Kidney epithelial cell (primary cell): ENCODE measurements at regions not wholly inside any gene's neighbourhood (a gene's known extent, or its start where the extent isn't known, plus 50 kb on each side); places are given as distances from the start of the nearest gene placed in this dataset.
A peak's percentile ranks its signal among the peaks of the same experiment; 100 is the strongest.

Source experiments
- DNase-seq: peaks from one replicate; pipeline ENCODE4 v3.0.0-alpha.2; 2010; ENCODE audit warnings: low read depth
- H3K27me3 ChIP-seq: 2 replicates; pipeline ENCODE4 v1.6.0; 2011; ENCODE audit warnings: low read length; ENCODE audit not compliant: control insufficient read depth, insufficient read depth
- H3K36me3 ChIP-seq: 2 replicates; pipeline ENCODE4 v1.5.1; 2011; ENCODE audit warnings: low read length; ENCODE audit not compliant: control insufficient read depth, insufficient read depth
- H3K4me3 ChIP-seq: 2 replicates; pipeline ENCODE4 v1.5.1; 2011; ENCODE audit warnings: low read depth, mild to moderate bottlenecking, control low read depth, low read length
- CTCF ChIP-seq: IDR thresholded peaks from 2 replicates; pipeline ENCODE4 v1.5.1; 2011; ENCODE audit warnings: mild to moderate bottlenecking, moderate library complexity, low read length, control low read depth, inconsistent platforms; ENCODE audit not compliant: insufficient read depth, poor library complexity, severe bottlenecking

- no peak for DNase-seq
- TF ChIP-seq CTCF: no peak
- Histone ChIP-seq H3K36me3 (no peaks in the 10 kb centered on the region), H3K4me3 (no peak overlapping the region), H3K27me3 (no peaks in the 10 kb centered on the region)
Observed at GRCh38 chr1:184875218-184875617, 99.1 kb downstream of the NIBAN1 start.

- no peaks in the 10 kb centered on the region for H3K27me3 ChIP-seq
- no peak for DNase-seq
- no peak for TF ChIP-seq CTCF
- H3K36me3 ChIP-seq: no peaks in the 10 kb centered on the region
- no peak overlapping the region for H3K4me3 ChIP-seq
Observed at GRCh38 chr1:184870319-184870718, 104.0 kb downstream of the NIBAN1 start.

GRCh38 chr1:184867866-184868689 is 106.2 kb downstream of the NIBAN1 start:
- Histone ChIP-seq H3K36me3 (no peaks in the 10 kb centered on the region), H3K4me3 (no peak overlapping the region), H3K27me3 (no peaks in the 10 kb centered on the region)
- DNase-seq: no peak
- no peak for TF ChIP-seq CTCF

- no peak for TF ChIP-seq CTCF
- Histone ChIP-seq H3K36me3 (no peaks in the 10 kb centered on the region), H3K4me3 (no peak overlapping the region), H3K27me3 (no peaks in the 10 kb centered on the region)
- peak; percentile 85 for DNase-seq
Observed at GRCh38 chr1:184866991-184867788, 107.1 kb downstream of the NIBAN1 start.

GRCh38 chr1:184866586-184866985 is 107.7 kb downstream of the NIBAN1 start:
- no peaks in the 10 kb centered on the region for H3K36me3 ChIP-seq
- DNase-seq: no peak

More at GRCh38 chr1:184866586-184866985, 107.7 kb downstream of the NIBAN1 start:
- H3K27me3 ChIP-seq: no peaks in the 10 kb centered on the region
- no peak overlapping the region for H3K4me3 ChIP-seq
- TF ChIP-seq CTCF: no peak
